Amygdala (tissue), 56 donors: ENCODE measurements at regions not wholly inside any gene's neighbourhood (a gene's known extent, or its start where the extent isn't known, plus 50 kb on each side); places are given as distances from the start of the nearest gene placed in this dataset.

Experiments used
- DNase-seq, 56 donors: peaks; one replicate each; lab custom pipeline; 2025; lab: John Stamatoyannopoulos, UW

- DNase-seq: no peak
Observed at GRCh38 chr3:107945417-107946094, 145.3 kb downstream of the CD47 start.

GRCh38 chr3:107943786-107944523 lies 146.9 kb downstream of the CD47 start:
- DNase-seq: no peak

GRCh38 chr3:107942951-107943749 lies 147.7 kb downstream of the CD47 start:
- DNase-seq: no peak

GRCh38 chr3:107942244-107942643 lies 148.6 kb downstream of the CD47 start:
- DNase-seq: no peak

GRCh38 chr3:107939691-107940442 lies 151.0 kb downstream of the CD47 start:
- no peak for DNase-seq

GRCh38 chr3:107938143-107938542 lies 152.7 kb downstream of the CD47 start:
- peak in 2 of 56 donors; percentile 3 to 7 for DNase-seq

- no peak for DNase-seq
Observed at GRCh38 chr3:107934808-107935207, 156.0 kb downstream of the CD47 start.

GRCh38 chr3:107933450-107933849 lies 157.4 kb downstream of the CD47 start:
- no peak for DNase-seq

- no peak for DNase-seq
Observed at GRCh38 chr3:107931326-107931725, 159.5 kb downstream of the CD47 start.

GRCh38 chr3:107929088-107929487 lies 161.7 kb downstream of the CD47 start:
- no peak for DNase-seq

GRCh38 chr3:107928084-107928445 lies 162.8 kb downstream of the CD47 start:
- peak in 24 of 56 donors; percentile 4 to 71 (median 42) for DNase-seq

- peak; percentile 29 to 89 (median 71) for DNase-seq
Observed at GRCh38 chr3:107927361-107928083, 163.3 kb downstream of the CD47 start.

GRCh38 chr3:107925851-107926250 lies 165.0 kb downstream of the CD47 start:
- DNase-seq: no peak

GRCh38 chr3:107921038-107921437 lies 169.8 kb downstream of the CD47 start:
- DNase-seq: no peak

GRCh38 chr3:107920538-107920937 lies 170.3 kb downstream of the CD47 start:
- no peak for DNase-seq

- DNase-seq: no peak
Observed at GRCh38 chr3:107919239-107919638, 171.6 kb downstream of the CD47 start.

GRCh38 chr3:107916171-107916570 lies 174.7 kb downstream of the CD47 start:
- no peak for DNase-seq

GRCh38 chr3:107915706-107916105 lies 175.1 kb downstream of the CD47 start:
- no peak for DNase-seq

GRCh38 chr3:107913701-107914100 lies 177.1 kb downstream of the CD47 start:
- no peak for DNase-seq
